Aorta (tissue), 5 donors: ENCODE measurements at regions not wholly inside any gene's neighbourhood (a gene's known extent, or its start where the extent isn't known, plus 50 kb on each side); places are given as distances from the start of the nearest gene placed in this dataset.

ENCODE experiments used
- ATAC-seq: fragments of 200-7000 bp; cut with Tn5 transposase; one replicate; pipeline ENCODE4 v1.9.1; 2022; ENCODE audit warnings: moderate library complexity; ENCODE audit not compliant: low FRiP score
- DNase-seq, 2 donors: peaks; one replicate each; pipeline ENCODE4 v3.0.0-alpha.2; 2020
- H3K27ac ChIP-seq, 2 donors: one replicate each; pipeline ENCODE4 v1.5.1; 2013; ENCODE audit warnings: low read length in 2 of 2, mild to moderate bottlenecking in 2 of 2, moderate library complexity in 2 of 2, control low read depth in 1 of 2, inconsistent platforms in 1 of 2, low read depth in 1 of 2
- H3K27me3 ChIP-seq, 2 donors: one replicate each; pipeline ENCODE4 v1.6.1; 2013; ENCODE audit warnings: control low read depth in 1 of 2, low read length in 1 of 2, mild to moderate bottlenecking in 1 of 2, moderate library complexity in 1 of 2; ENCODE audit not compliant: insufficient read depth in 2 of 2, control insufficient read depth in 1 of 2
- H3K36me3 ChIP-seq, 2 donors: one replicate each; pipeline ENCODE4 v1.6.1; 2013; ENCODE audit warnings: control low read depth in 1 of 2, low read length in 1 of 2, mild to moderate bottlenecking in 1 of 2; ENCODE audit not compliant: insufficient read depth in 2 of 2, control insufficient read depth in 1 of 2
- H3K4me1 ChIP-seq, 2 donors: one replicate each; pipeline ENCODE4 v1.6.1; 2013; ENCODE audit warnings: low read length in 2 of 2, control low read depth in 1 of 2, mild to moderate bottlenecking in 1 of 2, moderate library complexity in 1 of 2; ENCODE audit not compliant: insufficient read depth in 2 of 2, control insufficient read depth in 1 of 2
- H3K4me3 ChIP-seq, 2 donors: one replicate each; pipeline ENCODE4 v1.5.1; 2013; ENCODE audit warnings: low read length in 2 of 2, control low read depth in 1 of 2, mild to moderate bottlenecking in 1 of 2
- H3K9me3 ChIP-seq: one replicate; pipeline ENCODE4 v1.6.1; 2013; ENCODE audit warnings: mild to moderate bottlenecking, low read length; ENCODE audit not compliant: control insufficient read depth
- WGBS, 2 donors: extraction: QIAGEN DNeasy Blood & Tissue Kit; methylation state at CpG; one replicate each; pipeline ENCODE4 v1.1.7; 2013; 5-methylcytosine and 5-hydroxymethylcytosine counted together
- intact Hi-C, 2 donors: fragments of 100-400 bp; cut with DNase I; formaldehyde crosslinking; loops; one replicate each; pipeline versions ENCODE4 v1.14.2 to v1.15.0; 2022
- donor health status: healthy with polysubstance abuse.
- donor health status: Bipolar disorder and iron deficiency.
- donor health status: DM: no; HTN: no; CAD: no.
- donor health status: DM: no; HTN: no; CAD: no.
- donor health status: DM: yes; HTN: yes; CAD: no.

DNA sequence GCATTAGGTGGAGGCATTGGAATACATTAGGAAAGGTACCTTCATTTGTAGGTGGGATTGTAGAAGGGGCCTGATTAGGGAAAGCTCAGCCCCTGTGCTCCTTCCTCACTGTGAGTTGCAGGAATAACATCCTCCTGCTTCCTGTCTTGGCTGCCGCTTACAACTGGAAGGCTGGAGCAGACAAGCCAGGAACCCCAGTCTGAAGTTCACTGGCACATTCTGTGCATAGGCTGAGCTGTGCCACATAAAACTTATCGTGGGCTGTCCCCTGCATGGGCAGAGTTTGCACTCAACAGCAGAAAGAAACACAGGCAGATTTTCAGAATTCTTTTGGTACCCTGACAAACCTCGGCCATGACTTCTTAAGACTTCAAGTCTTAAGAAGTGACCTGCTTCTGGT lies 200.1 kb downstream of the SALL1 start:
- ATAC-seq (no peak), DNase-seq (no peak)
- 8 to 14% methylated on average over 3 of the region's 3 CpGs for WGBS, 2 donors
- Histone ChIP-seq H3K36me3 (no peaks in the 10 kb centered on the region), H3K27me3 (no peaks in the 10 kb centered on the region), H3K4me1 (no peaks in the 10 kb centered on the region), H3K4me3 (no peak overlapping the region), H3K27ac (no peak overlapping the region), H3K9me3 (peaks cover 2% of the 10 kb centered on the region)
- intact Hi-C loops: no loop called here

- intact Hi-C loops: no loop called here
- ATAC-seq: no peak
- Histone ChIP-seq H3K27me3 (no peaks in the 10 kb centered on the region), H3K27ac (no peak overlapping the region), H3K4me1 (no peaks in the 10 kb centered on the region), H3K4me3 (no peak overlapping the region), H3K9me3 (peaks cover 2% of the 10 kb centered on the region), H3K36me3 (no peaks in the 10 kb centered on the region)
- whole genome bisulfite sequencing, 2 donors: 71 to 77% methylated on average over 22 of the region's 22 CpGs
- DNase-seq: no peak
Measured at GRCh38 chr16:50948268-50948930, 202.7 kb downstream of the SALL1 start.

DNA sequence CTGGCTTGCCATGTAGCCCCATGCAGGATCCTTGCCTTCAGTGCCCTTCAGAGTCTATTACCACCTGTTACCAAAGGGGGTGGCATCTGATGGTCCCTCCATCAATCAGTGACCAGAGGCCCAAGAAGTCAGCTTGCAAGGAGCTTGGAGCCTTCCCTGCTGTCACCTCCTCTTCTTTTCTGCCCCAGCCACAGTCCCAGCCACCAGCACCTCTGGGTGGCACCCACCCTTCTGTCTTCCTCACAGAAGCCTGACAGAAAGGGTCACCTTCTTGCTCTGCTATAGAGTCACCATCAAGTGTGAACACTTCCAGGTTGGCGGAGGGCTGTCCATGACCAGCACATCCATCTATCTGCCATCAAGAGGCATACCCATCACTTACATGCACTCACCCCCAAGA lies 203.2 kb downstream of the SALL1 start:
- Histone ChIP-seq H3K4me3 (no peak overlapping the region), H3K27me3 (no peaks in the 10 kb centered on the region), H3K27ac (no peak overlapping the region), H3K4me1 (no peaks in the 10 kb centered on the region), H3K9me3 (peaks cover 2% of the 10 kb centered on the region), H3K36me3 (no peaks in the 10 kb centered on the region)
- DNase-seq (no peak), ATAC-seq (no peak)
- intact Hi-C loops: no loop called here
- WGBS, 2 donors: 91 to 98% methylated on average over 1 of the region's 1 CpG

DNA sequence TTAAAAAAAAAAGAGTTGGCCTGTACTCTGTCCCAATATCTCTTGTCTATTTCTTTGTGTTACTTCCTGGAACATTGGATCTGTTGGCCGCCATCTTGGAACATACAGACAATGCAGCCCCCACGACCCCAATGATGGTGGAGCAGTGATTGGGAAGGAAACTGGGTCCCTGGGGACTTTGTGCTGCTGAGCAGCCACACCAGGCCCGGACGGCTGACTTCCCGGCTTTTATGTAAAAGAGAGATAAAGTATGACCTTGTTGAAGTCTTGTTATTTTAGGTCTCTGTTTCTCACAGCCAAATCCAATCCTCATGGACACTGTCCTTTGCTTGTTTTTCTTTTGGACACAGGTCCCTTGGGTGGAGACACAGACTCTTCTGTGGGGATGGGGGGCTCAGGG lies 204.5 kb downstream of the SALL1 start:
- Histone ChIP-seq H3K36me3 (no peaks in the 10 kb centered on the region), H3K4me3 (no peak overlapping the region), H3K27me3 (no peaks in the 10 kb centered on the region), H3K4me1 (no peaks in the 10 kb centered on the region), H3K27ac (no peak overlapping the region), H3K9me3 (peaks cover 2% of the 10 kb centered on the region)
- ATAC-seq (no peak), DNase-seq (no peak)
- 50 to 51% methylated on average over 5 of the region's 5 CpGs for WGBS, 2 donors
- intact Hi-C loops: no loop called here

DNA sequence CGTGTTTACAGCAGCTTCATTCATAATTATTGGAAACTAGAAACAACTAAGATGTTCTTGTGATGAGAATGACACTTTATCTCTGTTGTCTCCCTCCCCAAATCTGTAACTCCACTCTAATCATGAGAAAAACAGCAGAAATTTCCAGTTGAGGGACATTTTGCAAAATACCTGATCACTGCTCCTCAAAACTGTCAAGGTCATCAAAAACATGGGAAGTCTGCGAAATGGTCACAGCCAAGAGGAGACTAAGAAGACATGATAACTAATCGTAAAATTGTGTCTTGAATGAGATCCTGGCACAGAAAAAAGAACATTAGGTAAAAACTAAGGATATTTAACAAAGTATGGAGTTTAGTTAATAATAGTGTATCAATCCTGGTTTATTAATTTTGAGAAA lies 204.2 kb downstream of the CYLD start:
- DNase-seq: no peak
- no peaks in the 10 kb centered on the region for H3K27me3 ChIP-seq

DNA sequence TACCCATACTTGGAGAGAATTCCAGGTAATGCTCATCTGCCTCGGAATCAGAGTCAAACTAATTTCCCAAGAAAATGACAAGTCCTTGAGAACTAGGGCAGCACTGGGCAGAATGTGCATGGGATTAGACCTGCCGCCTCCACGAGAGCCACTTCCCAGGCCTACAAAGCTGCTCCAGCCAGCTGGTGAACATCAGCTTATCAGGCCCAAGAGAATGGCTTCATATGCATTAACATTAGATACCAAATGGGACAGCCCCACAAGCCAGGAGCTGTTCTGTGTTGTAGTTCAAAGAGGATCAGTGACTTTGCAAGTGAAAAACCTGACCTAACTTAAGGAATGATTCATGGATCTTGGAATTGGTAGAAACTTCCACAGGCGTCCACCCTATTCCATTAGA lies 203.3 kb downstream of the CYLD start:
- H3K9me3 ChIP-seq: no peaks in the 10 kb centered on the region
- H3K4me1 ChIP-seq: no peaks in the 10 kb centered on the region
- 73 to 79% methylated on average over 4 of the region's 4 CpGs for WGBS, 2 donors
- ATAC-seq (no peak), DNase-seq (no peak)
- intact Hi-C loops: no loop called here
- H3K4me3 ChIP-seq: no peak overlapping the region
- H3K27ac ChIP-seq: no peak overlapping the region
- H3K36me3 ChIP-seq: no peaks in the 10 kb centered on the region
- H3K27me3 ChIP-seq: no peaks in the 10 kb centered on the region

More for the DNA sequence above, 204.2 kb downstream of the CYLD start:
- ATAC-seq: no peak
- Histone ChIP-seq H3K27ac (no peak overlapping the region), H3K4me1 (no peaks in the 10 kb centered on the region), H3K36me3 (no peaks in the 10 kb centered on the region), H3K9me3 (peaks cover 2% of the 10 kb centered on the region), H3K4me3 (no peak overlapping the region)
- intact Hi-C loops: no loop called here
- 78 to 82% methylated on average over 3 of the region's 3 CpGs for WGBS, 2 donors

DNA sequence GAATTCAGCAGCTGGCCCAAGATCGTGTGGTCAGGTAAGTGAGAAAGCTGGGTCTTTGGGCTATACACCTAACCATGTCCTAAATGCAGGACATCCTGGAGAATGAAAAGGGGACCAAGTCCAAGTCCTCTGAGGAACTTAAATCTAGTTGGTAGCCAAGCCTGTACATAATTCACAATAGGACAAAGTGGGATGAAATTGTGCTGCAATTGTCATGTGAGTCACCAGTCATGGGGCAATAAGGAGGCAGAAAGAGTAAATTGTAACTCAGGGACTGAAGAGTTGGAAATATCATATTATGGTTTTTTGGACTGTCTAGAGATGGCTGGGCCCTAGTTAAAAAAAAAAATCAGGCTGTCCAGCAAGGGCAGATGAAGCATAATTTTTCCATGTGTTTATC lies 202.6 kb downstream of the CYLD start:
- ATAC-seq: no peak
- Histone ChIP-seq H3K4me3 (no peak overlapping the region), H3K4me1 (no peaks in the 10 kb centered on the region), H3K36me3 (no peaks in the 10 kb centered on the region), H3K9me3 (no peaks in the 10 kb centered on the region), H3K27ac (no peak overlapping the region), H3K27me3 (no peaks in the 10 kb centered on the region)
- WGBS, 2 donors: 57 to 59% methylated on average over 1 of the region's 1 CpG
- no peak for DNase-seq
- intact Hi-C loops: no loop called here

- H3K9me3 ChIP-seq: no peaks in the 10 kb centered on the region
- no peaks in the 10 kb centered on the region for H3K4me1 ChIP-seq
- H3K4me3 ChIP-seq: no peak overlapping the region
- ATAC-seq: no peak
- no peak overlapping the region for H3K27ac ChIP-seq
- H3K27me3 ChIP-seq: no peaks in the 10 kb centered on the region
- no peaks in the 10 kb centered on the region for H3K36me3 ChIP-seq
- WGBS, 2 donors: 46 to 63% methylated on average over 7 of the region's 7 CpGs
- intact Hi-C loops: no loop called here
- no peak for DNase-seq
Measured at GRCh38 chr16:50944033-50944432, 202.1 kb downstream of the CYLD start.

DNA sequence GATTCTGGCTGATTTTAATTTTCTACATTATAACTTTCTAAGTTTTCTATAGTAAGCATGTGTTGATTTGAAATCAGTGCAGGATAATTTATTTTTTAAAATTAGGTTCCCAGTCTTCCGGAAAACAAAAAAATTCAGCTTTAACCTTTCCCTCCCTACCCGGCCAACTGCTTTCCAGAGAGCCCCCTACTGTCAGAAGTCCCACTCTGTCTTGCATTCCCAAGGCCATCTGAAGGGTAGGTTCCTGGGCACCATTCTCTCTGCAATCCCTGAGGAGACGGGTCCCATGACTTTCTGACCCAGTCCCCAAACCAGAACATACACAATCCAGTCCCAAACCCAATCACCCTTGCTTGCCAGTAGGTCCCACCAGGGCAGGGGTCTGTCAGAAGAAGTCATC lies 200.3 kb downstream of the CYLD start:
- WGBS, 2 donors: 77% methylated on average over 3 of the region's 3 CpGs
- no peak for DNase-seq
- intact Hi-C loops: no loop called here

More for the DNA sequence above, 200.3 kb downstream of the CYLD start:
- Histone ChIP-seq H3K4me3 (no peak overlapping the region), H3K4me1 (no peaks in the 10 kb centered on the region), H3K36me3 (no peaks in the 10 kb centered on the region), H3K27ac (no peak overlapping the region), H3K27me3 (no peaks in the 10 kb centered on the region), H3K9me3 (no peaks in the 10 kb centered on the region)
- no peak for ATAC-seq
